Fibroblast of peridontal ligament (primary cell): ENCODE measurements at regions not wholly inside any gene's neighbourhood (a gene's known extent, or its start where the extent isn't known, plus 50 kb on each side); places are given as distances from the start of the nearest gene placed in this dataset.
A peak's percentile ranks its signal among the peaks of the same experiment; 100 is the strongest.
"Not testable (repeated sequence)": the region's sequence is repeated elsewhere in the genome, so short reads cannot be mapped to it uniquely, and the experiment has no call there.

Source experiments
- DNase-seq: peaks from one replicate; pipeline ENCODE4 v3.0.0-alpha.2; 2010; ENCODE audit errors: extremely low read depth

- DNase-seq: no peak
Observed at GRCh38 chr4:60865273-60865672, 334.9 kb upstream of the ADGRL3 start.

- no peak for DNase-seq
Observed at GRCh38 chr4:60868232-60868960, 331.7 kb upstream of the ADGRL3 start.

GRCh38 chr4:60879135-60879701 is 320.9 kb upstream of the ADGRL3 start:
- no peak for DNase-seq

GRCh38 chr4:60884587-60884986 is 315.5 kb upstream of the ADGRL3 start:
- peak; percentile 19 for DNase-seq

GRCh38 chr4:60885011-60885410 is 315.1 kb upstream of the ADGRL3 start:
- DNase-seq: peak; percentile 0

GRCh38 chr4:60890743-60891142 is 309.4 kb upstream of the ADGRL3 start:
- DNase-seq: no peak

- DNase-seq: no peak
Observed at GRCh38 chr4:60891947-60892346, 308.2 kb upstream of the ADGRL3 start.

- DNase-seq: no peak
Observed at GRCh38 chr4:60897415-60897814, 302.7 kb upstream of the ADGRL3 start.

- DNase-seq: no peak
Observed at GRCh38 chr4:60905162-60905561, 295.0 kb upstream of the ADGRL3 start.

GRCh38 chr4:60911127-60911526 is 289.0 kb upstream of the ADGRL3 start:
- DNase-seq: no peak

- DNase-seq: no peak
Observed at GRCh38 chr4:60913002-60913401, 287.1 kb upstream of the ADGRL3 start.

- DNase-seq: no peak
Observed at GRCh38 chr4:60913671-60914070, 286.5 kb upstream of the ADGRL3 start.

GRCh38 chr4:60921735-60922134 is 278.4 kb upstream of the ADGRL3 start:
- DNase-seq: not testable (repeated sequence)

GRCh38 chr4:60923075-60923474 is 277.1 kb upstream of the ADGRL3 start:
- no peak for DNase-seq

- DNase-seq: no peak
Observed at GRCh38 chr4:60926624-60927023, 273.5 kb upstream of the ADGRL3 start.

- no peak for DNase-seq
Observed at GRCh38 chr4:60930866-60931265, 269.3 kb upstream of the ADGRL3 start.

- DNase-seq: no peak
Observed at GRCh38 chr4:60934566-60935295, 265.4 kb upstream of the ADGRL3 start.

GRCh38 chr4:60938181-60938580 is 261.9 kb upstream of the ADGRL3 start:
- DNase-seq: no peak

GRCh38 chr4:60938621-60939020 is 261.5 kb upstream of the ADGRL3 start:
- DNase-seq: no peak

- no peak for DNase-seq
Observed at GRCh38 chr4:60944060-60944459, 256.1 kb upstream of the ADGRL3 start.

- no peak for DNase-seq
Observed at GRCh38 chr4:60945641-60946040, 254.5 kb upstream of the ADGRL3 start.

- no peak for DNase-seq
Observed at GRCh38 chr4:60948008-60948407, 252.1 kb upstream of the ADGRL3 start.

- DNase-seq: no peak
Observed at GRCh38 chr4:60952921-60953320, 247.2 kb upstream of the ADGRL3 start.
